ENCODE measurements at regions not wholly inside any gene's neighbourhood (a gene's known extent, or its start where the extent isn't known, plus 50 kb on each side); places are given as distances from the start of the nearest gene placed in this dataset.

DNA sequence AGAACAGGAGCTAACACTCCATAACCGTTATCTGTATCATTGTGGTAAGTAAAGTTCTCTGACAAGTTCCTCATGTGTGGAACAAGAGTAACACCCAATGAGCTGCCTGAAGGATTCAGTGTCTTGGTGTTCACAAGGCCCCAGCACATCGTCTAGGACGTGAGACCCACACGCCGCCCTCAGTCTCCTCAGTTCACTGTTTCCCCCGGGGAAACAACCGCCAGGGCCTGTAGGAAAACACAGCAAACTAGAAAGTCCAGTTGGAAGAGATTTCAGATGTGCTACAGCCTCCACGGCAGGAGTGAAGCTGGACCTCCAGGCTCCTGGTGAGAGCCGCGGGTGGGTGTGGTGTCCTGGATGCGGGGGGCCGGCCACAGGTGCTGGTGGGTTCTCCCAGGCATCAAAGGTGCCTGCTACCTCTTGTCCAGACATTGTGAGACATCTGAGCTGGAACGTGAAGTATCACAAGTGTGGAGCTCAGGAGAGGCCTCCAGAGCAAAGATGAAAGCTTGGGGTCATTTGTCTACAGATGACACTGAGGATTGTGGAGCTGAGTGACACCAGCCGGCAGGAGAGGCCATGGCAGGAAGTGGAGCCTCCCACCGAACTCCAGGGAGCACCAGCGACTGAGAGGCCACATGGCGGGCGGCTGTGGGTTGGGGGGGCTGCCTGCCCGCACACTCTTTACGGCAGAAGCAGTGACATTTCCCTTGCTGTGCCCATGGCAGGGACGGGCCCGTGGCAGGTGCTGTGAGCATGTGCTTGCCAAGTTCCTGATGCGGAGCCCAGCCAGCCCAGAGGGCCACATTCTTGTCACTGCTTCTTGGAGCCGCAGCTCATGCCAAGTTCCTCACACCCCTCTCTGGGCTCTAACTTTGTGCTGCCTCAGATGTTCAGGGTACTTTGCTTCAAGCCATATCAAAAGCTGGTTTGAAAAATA, 131.2 kb downstream of the TMEM18 start:
- TF ChIP-seq, protein P1, sequence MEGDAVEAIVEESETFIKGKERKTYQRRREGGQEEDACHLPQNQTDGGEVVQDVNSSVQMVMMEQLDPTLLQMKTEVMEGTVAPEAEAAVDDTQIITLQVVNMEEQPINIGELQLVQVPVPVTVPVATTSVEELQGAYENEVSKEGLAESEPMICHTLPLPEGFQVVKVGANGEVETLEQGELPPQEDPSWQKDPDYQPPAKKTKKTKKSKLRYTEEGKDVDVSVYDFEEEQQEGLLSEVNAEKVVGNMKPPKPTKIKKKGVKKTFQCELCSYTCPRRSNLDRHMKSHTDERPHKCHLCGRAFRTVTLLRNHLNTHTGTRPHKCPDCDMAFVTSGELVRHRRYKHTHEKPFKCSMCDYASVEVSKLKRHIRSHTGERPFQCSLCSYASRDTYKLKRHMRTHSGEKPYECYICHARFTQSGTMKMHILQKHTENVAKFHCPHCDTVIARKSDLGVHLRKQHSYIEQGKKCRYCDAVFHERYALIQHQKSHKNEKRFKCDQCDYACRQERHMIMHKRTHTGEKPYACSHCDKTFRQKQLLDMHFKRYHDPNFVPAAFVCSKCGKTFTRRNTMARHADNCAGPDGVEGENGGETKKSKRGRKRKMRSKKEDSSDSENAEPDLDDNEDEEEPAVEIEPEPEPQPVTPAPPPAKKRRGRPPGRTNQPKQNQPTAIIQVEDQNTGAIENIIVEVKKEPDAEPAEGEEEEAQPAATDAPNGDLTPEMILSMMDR (IDR thresholded peaks at IDR 0.05; ENCODE audit: extremely low read depth, missing control alignments) = no peak
- no peak for DNase-seq (ENCODE audit: low spot score)

DNA sequence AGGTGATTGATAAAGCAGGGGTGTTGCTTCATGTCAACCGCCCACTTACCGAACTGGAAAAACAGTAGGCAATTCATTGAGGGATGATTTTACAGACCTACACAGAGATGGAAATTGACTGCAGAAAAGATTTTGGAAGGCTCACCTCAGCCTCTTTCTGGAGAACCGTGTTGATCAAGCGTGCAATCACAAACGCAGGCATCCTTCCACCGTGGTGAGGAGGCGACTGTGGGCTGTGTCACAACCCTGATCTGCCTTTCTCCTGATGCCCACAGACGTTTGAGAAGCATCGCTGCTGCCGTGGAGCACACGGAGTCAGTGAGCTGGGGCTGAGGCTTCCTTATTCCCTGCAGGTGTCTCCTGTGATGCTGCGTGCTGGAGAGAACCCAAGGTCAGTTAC, 132.0 kb downstream of the TMEM18 start:
- TF ChIP-seq, protein P1 (IDR thresholded peaks at IDR 0.05; ENCODE audit: extremely low read depth, missing control alignments) = no peak
- DNase-seq (ENCODE audit: low spot score) = no peak

- TF ChIP-seq, protein P1 (IDR thresholded peaks at IDR 0.05; ENCODE audit: extremely low read depth, missing control alignments) = no peak
- DNase-seq (ENCODE audit: low spot score) = no peak
Observed at GRCh38 chr2:538646-539045, 138.6 kb downstream of the TMEM18 start.

GRCh38 chr2:535222-535621, 142.0 kb downstream of the TMEM18 start:
- TF ChIP-seq, protein P1 (IDR thresholded peaks at IDR 0.05; ENCODE audit: extremely low read depth, missing control alignments) = no peak
- DNase-seq (ENCODE audit: low spot score) = no peak

- DNase-seq (ENCODE audit: low spot score) = no peak
- TF ChIP-seq, protein P1 (IDR thresholded peaks at IDR 0.05; ENCODE audit: extremely low read depth, missing control alignments) = no peak
Observed at GRCh38 chr2:529852-530251, 147.4 kb downstream of the TMEM18 start.

DNA sequence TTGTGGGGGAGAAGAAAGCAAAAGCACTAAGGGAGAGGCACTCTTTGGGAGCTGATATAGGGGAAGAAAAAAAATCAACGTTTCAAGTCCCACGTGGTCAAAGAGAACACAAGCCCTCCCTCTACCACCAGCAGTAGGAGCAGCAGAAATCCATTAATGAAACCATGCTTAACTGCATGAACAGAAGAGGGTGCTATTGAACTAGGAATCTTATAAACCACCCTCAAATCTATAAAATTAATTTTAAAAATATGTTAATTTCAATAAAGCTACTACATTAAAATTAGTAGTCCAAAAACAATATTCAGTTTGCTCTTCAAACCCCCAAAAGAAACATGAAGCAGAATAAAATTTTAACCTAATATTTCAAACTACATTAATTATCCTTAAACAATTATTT, 147.8 kb downstream of the TMEM18 start:
- TF ChIP-seq, protein P1 (IDR thresholded peaks at IDR 0.05; ENCODE audit: extremely low read depth, missing control alignments) = no peak
- DNase-seq (ENCODE audit: low spot score) = no peak

DNA sequence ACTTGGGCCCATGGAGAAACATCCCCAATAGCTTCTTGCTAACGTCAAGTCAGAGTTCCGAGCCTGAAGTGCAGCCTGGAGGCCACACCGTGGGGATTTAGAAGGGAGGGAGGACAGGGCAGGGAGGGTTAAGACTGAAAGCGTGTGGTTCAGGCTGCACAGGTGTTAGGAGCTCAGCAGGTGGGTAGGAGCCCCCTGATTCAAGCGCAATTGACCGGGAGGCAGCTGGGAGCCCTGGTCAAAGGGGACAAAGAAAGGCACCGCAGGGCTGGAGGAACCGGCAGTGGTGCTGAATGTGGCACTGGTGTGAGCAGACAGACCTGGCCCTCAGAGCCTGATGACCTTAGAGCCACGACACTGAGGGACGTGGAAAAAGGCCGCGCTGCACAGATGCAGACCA, 149.6 kb downstream of the TMEM18 start:
- TF ChIP-seq, protein P1 (IDR thresholded peaks at IDR 0.05; ENCODE audit: extremely low read depth, missing control alignments) = no peak
- DNase-seq (ENCODE audit: low spot score) = no peak

All from GM20000 (cell line).